ENCODE measurements at regions not wholly inside any gene's neighbourhood (a gene's known extent, or its start where the extent isn't known, plus 50 kb on each side); places are given as distances from the start of the nearest gene placed in this dataset.

GRCh38 chr7:148472406-148472805 is 118.2 kb upstream of the C7orf33 start:
- no peaks in the 10 kb centered on the region for H3K27me3 ChIP-seq
- no peak overlapping the region for H3K27ac ChIP-seq
- intact Hi-C loops (cut with DNase I), result no loop called here
- H3K4me1 ChIP-seq, result no peaks in the 10 kb centered on the region
- no peak for TF ChIP-seq CTCF (IDR thresholded peaks at IDR 0.05)
- DNase-seq (ENCODE audit: low spot score in 2 of 2), result no peak
- H3K36me3 ChIP-seq, result no peaks in the 10 kb centered on the region
- no peaks in the 10 kb centered on the region for H3K9me3 ChIP-seq
- H3K4me3 ChIP-seq, result no peak overlapping the region

DNA sequence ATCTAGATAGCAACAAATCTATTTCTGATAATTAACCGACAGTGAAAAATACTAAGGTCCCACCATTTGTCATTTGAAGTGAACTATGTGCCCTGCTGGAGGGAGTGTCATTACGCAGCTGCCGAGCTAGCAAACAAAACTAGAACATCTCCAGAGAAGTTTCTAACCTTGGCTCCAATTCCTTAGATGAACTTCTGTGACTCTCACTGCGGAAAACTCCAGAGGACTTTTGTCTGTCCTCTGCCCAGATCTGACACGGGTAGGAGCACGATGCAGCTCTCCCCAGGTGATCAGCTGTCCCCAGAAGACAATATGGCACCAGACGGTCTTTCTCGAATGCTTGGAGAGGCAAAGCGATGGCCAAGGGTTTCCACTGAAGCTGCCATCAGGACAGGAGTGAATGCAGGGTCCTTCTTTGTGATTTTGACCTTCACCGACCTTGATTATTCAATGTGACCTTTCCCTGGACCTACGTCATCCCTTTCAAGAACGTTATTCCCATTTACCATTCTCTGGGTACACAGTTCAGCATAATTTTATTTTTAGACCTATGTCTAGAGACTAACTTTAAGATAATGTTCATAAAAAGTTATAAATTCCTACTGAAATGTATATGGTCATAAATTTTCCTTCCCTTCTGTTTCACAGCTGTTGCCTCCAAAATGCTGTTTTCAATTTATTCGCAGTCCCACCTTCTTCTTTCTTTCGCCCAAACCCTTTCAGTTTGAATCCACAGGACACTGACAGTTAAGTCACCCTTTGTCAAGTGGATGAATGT is 116.7 kb upstream of the C7orf33 start:
- no peaks in the 10 kb centered on the region for H3K27me3 ChIP-seq
- no peaks in the 10 kb centered on the region for H3K4me1 ChIP-seq
- no peak overlapping the region for H3K27ac ChIP-seq
- H3K36me3 ChIP-seq, result no peaks in the 10 kb centered on the region
- intact Hi-C loops (cut with DNase I), result no loop called here
- peak in 1 of 2 donors; percentile 15 for DNase-seq (ENCODE audit: low spot score in 2 of 2)
- H3K4me3 ChIP-seq, result no peak overlapping the region
- TF ChIP-seq CTCF (IDR thresholded peaks at IDR 0.05), result no peak
- H3K9me3 ChIP-seq, result no peaks in the 10 kb centered on the region

- H3K4me1 ChIP-seq, result no peaks in the 10 kb centered on the region
- H3K27ac ChIP-seq, result no peak overlapping the region
- no peaks in the 10 kb centered on the region for H3K36me3 ChIP-seq
- TF ChIP-seq CTCF (IDR thresholded peaks at IDR 0.05), result no peak
- H3K27me3 ChIP-seq, result no peaks in the 10 kb centered on the region
- no peaks in the 10 kb centered on the region for H3K9me3 ChIP-seq
- no peak for DNase-seq (ENCODE audit: low spot score in 2 of 2)
- no peak overlapping the region for H3K4me3 ChIP-seq
- intact Hi-C loops (cut with DNase I), result no loop called here
Measured at GRCh38 chr7:148474481-148475025, 116.0 kb upstream of the C7orf33 start.

- no peak for TF ChIP-seq CTCF (IDR thresholded peaks at IDR 0.05)
- Histone ChIP-seq H3K4me1 (no peaks in the 10 kb centered on the region), H3K4me3 (no peak overlapping the region), H3K9me3 (no peaks in the 10 kb centered on the region), H3K27ac (no peak overlapping the region), H3K36me3 (no peaks in the 10 kb centered on the region), H3K27me3 (no peaks in the 10 kb centered on the region)
- DNase-seq (ENCODE audit: low spot score in 2 of 2), result no peak
- intact Hi-C loops (cut with DNase I), result no loop called here
Measured at GRCh38 chr7:148478551-148478950, 112.0 kb upstream of the C7orf33 start.

DNA sequence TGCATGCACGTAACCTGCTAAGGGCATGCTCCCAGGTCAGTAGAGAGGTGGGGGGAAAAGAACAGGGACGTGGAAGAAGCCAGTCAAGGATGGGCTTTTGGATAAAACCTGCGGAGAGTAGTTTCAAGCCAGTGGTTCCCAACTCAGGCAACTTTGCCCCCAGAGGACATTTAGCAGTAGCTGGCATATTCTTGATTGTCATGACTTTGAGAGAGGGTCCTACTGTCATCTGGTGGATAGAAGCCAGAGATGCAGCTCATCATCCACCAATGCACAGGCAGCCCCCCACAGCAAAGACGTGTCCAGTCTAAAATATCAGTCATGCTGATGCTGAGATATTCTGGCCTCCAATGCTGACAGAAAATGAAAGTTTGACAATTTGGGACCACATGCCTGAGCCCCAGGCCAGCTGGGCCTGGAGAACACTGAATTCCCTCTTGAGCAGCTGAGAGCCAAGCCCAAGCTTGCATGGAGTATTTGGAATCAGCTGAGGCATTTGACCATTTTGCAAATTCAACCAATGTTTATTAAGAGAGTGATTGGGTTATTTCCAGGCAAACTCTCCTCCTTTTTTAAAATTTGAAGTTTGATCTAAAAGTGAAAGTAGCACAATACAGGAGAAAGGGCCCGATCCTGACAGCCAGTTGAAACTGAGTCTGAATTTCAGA is 110.0 kb upstream of the C7orf33 start:
- no peaks in the 10 kb centered on the region for H3K9me3 ChIP-seq
- H3K4me1 ChIP-seq, result no peaks in the 10 kb centered on the region
- intact Hi-C loops (cut with DNase I), result no loop called here
- TF ChIP-seq CTCF (IDR thresholded peaks at IDR 0.05), result no peak
- no peaks in the 10 kb centered on the region for H3K27me3 ChIP-seq
- H3K27ac ChIP-seq, result no peak overlapping the region
- H3K4me3 ChIP-seq, result no peak overlapping the region
- no peak for DNase-seq (ENCODE audit: low spot score in 2 of 2)
- no peaks in the 10 kb centered on the region for H3K36me3 ChIP-seq

Measured in ascending aorta (tissue), 2 donors.